ENCODE measurements at regions not wholly inside any gene's neighbourhood (a gene's known extent, or its start where the extent isn't known, plus 50 kb on each side); places are given as distances from the start of the nearest gene placed in this dataset.

DNA sequence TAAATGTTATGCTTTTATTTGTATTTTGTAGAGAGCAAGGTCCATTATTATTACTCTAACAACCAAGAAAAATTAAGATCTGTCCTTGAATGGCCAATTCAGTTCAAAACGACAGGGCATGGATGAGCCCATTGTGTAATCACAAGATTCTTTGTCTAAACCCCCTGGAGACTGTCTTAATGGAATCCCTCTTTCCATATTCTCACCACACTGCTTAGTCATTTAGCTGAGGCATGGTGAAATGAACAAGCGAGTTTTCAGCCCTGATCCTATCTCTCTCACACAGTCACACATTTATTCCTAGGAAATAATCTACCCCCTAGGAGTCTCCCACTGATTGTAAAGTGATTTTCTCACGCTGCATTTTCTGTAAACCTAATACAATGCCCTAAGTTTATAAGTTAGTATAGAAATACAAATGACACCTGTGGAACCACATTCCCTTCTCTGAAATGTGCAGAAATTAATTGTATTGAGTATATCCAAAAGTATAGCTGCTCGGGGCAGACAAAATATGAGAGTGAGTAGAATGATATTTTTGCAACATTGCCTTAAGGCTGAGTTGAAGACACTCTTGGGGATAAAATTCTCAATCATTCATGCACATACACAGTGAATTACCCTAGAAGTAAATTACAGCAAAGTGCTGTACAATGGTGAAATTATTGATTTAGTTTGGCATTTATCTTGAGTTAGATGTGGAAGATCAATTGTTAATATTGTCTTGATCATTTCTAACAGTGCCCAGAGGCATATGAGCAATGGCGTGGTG lies 119.7 kb upstream of the PCDH7 start:
- DNase-seq (ENCODE audit: low read depth) = no peak

DNA sequence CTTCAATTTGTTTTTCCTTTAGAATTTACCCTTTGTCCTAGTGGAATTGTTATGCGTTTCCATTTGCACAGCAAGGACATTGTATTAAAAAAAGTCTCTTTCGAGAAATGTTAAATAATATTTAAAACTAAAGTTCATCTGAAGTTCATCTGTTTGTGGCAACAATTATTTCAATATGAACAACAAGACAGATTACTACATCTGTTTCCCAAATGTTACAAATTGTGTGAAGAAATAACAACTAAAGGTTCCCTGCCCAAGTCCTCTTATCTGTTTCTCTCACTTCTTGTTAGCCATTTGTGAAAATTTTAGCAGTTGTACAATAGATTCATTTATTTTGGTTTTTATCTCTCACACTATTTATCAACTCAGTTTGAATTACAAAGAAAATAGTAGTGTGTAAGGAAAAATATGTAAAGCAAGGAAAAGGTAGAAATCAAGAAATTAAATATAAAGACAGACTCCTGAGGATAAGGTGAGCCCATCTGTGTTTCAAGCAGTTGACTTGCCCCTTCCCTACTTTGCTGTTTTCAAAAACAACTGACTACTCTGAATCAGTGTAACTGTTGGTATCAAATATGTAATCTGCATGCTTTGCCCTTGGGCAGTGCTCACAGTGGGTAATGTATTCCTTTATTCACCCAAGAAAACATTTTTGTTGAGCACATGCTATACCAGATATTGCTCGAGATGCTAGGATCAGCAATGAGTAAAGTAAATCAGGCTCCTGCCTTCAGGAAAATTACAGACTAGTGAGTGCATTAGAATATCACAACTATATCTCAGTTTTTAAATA lies 118.9 kb upstream of the PCDH7 start:
- DNase-seq (ENCODE audit: low read depth) = no peak

DNA sequence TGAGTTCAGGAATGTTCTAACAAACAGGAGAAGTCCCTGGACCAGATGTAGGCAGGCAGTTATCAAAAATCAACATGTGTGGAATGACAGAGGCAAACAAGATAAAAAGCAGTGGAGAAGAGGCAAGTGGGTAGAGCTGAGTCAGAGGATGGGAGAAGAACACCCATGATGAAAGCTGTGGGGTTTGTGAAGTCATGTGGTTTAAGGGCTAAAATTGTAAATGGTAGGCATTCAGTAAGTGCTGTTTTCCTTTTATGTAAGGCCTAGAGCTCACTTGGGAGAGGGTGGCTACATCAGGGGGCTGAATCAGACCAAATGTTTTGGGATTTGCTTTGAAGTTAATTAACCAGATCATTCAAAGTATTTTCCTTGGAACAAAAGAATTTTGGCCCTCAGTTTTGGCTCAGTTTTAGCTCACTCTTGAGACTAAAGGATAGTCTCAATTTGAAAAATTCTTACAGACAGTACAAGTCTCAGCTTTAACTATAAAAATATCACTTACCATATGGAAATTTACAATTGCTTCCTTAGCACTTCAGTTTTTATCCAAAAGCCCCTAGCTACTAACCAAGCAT lies 114.5 kb upstream of the PCDH7 start:
- no peak for DNase-seq (ENCODE audit: low read depth)

DNA sequence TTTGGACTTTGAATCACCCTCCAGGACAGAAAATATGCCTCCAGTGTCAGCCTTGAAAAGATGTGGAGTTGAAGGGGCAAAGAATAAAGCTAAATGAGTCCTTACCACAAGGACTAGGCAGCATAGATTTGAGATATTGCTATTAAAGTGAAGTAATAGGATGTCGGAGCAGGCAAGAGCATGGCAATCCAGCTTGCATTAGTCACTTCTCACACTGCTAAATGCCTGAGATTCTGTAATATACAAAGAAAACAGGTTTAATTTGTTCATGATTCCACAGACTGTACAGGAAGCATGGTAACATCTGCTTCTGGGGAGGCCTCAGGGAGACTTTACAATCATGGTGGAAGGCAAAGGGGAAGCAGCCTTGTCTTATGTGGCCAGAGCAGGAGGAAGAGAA lies 109.8 kb upstream of the PCDH7 start:
- DNase-seq (ENCODE audit: low read depth) = no peak

DNA sequence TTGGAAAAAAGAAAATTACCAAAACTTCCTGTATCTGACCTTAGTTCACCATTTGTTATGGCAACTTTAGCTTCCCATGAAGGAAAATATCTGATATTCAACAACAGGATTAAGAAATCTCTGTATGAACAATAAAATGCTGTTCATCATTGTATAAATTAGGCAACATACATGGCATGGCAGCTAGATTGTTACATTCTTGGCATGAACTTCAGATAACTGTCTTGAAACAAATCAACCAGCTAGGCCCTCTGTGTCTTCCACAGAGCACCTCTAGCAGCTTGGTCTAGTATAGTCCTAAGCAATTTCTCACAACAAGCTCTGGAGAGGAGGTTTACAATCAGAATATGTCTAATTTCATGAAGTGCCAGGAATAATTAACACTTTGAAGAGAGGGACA lies 105.4 kb upstream of the PCDH7 start:
- no peak for DNase-seq (ENCODE audit: low read depth)

DNA sequence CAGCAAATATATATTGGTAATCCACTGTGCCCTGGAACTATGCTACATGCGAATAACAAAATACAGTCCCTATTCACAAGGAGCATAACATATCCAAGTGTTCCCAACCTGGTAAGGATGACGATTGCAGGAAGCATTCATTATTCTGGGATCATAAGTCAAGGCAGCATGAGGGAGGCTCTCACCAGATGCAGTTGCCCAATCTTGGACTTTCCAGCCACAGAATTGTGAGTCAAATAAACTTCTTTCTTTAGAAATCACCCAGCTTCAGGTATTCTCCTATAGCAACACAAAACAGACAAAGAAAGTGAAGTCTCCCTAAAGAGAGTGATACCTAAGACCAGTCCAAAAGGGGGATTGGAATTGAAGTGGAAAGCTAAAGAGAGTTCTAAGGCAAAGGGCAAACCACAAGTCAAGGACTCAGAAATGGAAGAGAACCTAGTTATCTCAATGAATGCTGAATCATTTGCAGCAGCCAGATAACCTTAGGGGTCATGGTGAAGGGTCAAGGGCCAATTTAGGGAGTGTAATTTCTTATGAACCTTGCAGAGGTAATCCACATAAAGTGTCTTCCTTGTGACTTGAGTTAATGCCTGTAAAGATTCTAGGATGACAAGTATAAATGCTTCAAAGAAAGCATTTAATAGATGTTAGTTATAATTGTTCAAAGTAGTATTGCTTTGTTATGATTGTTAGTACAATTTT lies 103.1 kb upstream of the PCDH7 start:
- DNase-seq (ENCODE audit: low read depth) = no peak

DNA sequence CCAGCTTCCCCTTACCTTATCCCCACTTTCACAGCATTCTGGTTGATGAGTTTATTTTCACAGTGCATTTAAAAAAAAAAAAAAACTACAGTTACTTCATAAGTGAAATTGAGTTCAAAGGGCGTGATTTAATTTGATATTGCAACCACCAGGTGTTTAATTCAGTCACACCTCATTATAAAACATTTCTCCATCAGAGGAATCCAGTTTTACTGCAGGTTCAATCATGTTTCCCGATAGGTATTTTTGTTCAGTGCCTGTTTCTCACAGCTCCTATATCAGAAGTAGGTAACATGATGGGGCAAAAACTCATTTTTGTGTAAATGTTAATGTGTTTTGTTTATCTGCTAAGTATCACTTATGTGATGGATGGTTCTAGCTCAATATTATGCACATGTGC lies 102.3 kb upstream of the PCDH7 start:
- no peak for DNase-seq (ENCODE audit: low read depth)

DNA sequence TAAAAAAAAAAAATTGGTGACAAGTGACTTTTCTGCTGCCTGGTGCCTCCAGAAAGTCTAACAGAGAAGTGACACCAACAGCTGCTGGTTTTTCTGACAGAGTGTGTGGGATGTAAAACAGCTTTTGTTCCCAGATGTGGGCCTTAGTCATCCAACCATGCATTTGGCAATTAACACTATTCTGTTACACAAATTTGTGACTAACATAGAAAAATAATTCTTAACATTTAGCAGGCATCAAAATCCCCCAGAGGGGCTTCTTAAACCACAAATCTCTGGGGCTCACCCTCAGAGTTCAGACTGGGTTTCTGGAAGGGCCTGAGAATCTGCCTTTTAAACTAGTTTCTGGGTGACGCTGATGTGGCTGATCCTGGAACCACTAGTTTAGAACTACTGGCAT lies 100.5 kb upstream of the PCDH7 start:
- no peak for DNase-seq (ENCODE audit: low read depth)

DNA sequence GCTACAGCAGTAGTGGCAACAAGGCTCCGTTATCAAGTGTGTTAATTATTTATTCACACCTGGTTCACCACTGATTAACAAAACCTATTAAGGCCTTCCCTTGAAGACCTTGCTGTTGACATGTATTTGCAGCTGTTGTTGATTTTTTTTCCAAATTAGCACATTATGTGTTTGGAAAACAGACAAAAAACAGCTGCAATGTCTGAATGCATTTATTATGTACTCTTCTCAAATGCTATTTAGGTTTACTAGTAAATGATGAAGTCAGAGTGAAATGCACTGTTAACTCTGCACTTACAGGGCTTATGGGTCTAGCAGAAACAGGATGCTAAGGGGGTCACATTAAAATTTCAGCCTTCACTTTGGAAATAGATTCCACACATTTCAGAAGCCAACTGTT lies 99.5 kb upstream of the PCDH7 start:
- no peak for DNase-seq (ENCODE audit: low read depth)

DNA sequence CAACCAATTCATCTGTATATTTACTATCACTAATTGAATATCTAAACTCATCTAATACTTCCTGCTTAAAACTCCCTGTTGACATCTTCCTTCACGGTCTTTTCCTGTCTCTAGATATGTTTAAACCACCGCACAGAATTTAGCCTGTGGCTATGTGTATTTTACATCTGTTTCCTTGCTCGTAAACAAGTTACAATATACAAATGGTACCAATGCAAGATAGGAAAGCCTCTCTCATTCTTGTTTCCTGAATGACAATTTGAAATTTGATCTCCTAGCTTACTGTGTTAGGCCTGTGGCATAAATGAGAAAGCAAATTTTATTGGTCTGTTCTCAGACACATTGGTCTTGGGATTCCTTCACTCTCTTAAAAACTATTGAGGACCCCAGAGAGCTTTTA lies 89.7 kb upstream of the PCDH7 start:
- DNase-seq (ENCODE audit: low read depth) = no peak

DNA sequence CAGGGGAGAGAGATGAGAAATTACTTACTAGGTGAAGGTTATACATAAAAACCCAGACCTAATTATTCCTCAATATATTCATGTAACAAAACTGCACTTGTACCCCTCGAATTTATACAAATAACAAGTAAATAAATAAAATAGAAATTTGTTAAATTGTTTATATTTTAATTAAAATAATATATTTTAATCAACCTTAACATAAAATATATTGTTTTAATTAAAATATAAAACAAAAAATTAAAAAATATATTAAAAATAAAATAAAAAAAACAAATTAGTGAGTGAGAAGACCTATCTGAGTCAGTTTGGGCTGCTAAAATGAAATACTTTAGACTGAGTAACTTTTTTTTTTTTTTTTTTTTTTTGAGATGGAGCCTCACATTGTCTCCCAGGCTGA lies 87.4 kb upstream of the PCDH7 start:
- no peak for DNase-seq (ENCODE audit: low read depth)

DNA sequence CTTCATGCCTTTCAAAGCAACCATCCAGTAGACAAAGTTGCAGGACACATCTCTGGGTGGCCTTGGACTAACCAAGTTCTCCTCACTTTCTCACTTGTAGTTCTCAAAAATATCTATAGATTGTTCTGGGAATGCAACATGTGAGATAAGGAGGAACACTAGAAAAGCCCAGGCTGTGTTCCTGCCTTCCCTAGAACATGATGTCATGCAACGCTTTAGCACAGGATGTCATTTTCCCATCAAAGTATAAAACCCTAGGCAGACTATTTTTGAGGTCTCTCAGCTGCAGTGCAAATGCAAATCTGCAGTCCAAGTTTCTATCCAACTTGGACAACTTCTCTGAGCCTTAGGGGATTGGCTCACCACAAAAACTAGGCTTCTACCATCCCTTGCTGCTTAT lies 78.8 kb upstream of the PCDH7 start:
- no peak for DNase-seq (ENCODE audit: low read depth)

DNA sequence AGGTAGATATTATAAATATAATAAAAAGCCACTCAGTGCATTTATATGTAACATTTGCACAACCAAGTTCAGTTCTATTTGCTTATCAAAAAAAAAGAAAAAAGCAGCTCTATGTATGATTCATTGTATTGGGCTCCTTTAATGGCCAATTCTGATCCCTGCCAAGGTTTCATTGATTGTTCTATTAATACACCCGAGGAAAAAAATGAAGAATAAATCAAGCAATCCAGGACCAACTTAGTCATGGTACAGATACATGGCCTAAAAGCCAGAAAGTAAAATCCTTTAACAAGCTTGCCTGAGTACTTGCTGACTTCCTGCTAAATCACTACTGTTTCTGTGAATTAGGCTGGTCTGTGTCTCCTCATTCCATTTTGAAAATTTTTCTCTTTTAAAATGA lies 77.6 kb upstream of the PCDH7 start:
- no peak for DNase-seq (ENCODE audit: low read depth)

DNA sequence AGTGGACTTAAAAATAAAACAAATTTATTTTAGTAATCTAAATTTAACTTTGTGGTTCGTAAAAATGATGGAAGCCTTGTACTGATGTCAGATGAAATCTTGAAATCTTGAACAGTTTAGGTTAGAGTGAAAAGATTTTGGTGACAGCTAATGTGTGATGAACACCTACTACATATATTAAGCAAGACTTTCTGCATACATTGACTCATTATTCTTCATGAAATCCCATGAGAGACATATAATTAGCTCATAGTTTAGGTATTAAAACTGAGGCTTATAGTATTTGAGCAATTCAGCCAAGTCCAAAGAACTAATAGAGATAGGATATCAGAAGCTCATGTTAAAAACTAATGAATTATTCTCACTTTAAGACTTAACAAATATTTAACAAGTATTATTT lies 66.9 kb upstream of the PCDH7 start:
- DNase-seq (ENCODE audit: low read depth) = no peak

DNA sequence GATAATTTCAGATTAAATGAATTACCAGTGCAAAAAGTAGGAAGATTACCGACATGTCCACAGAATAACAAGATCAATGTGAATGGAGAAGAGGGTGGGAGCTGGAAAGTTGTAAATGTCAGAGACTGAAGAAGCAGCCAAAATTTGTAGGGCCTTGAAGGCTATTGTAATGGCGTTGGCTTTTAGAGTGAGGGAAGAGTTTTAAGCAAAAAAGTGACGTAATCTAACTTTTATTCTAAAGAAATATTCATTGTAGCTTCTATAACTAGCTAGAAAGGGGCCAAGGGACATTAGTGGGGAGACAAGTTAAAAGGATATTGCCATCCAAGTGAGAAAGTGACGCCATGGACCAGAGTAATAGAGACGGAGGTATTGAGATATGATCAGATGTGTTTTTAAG lies 63.3 kb upstream of the PCDH7 start:
- DNase-seq (ENCODE audit: low read depth) = no peak

DNA sequence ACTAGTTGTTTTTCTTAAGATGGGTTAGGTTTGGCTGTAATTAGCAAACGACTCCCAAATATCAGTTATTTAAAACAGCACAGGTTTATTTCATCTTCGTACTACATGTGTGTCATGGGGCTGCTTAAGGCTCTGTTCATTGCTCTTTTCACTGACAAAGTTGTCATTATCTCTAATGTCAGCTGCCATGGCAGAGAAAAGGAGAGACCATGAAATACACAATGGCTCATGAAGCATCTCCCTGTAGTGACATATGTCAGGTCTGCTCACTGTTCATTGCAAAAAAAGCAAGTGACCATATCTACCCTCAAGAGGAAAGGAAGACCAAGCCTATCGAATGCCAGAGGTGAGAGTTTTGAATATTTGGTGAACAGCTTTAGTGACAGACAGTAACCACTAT lies 52.2 kb upstream of the PCDH7 start:
- DNase-seq (ENCODE audit: low read depth) = no peak

DNA sequence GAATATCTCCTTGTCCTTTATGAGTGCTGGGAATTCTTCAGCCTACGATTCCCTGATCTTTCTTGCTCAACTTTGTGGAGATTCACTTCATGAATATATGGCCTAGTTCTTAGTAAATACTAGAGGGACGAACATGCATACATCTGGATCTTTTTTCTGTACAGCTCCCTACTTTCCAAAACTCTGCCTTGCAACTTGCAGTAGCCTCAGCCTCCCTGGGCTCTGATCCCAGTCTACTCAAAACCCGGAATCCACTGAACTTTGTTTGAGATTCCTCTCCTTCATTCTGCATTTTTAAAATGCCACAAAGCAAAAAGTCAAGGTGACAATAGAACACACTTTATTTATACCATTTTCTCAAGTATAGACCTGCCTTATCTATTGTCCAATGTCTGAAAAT lies 50.0 kb upstream of the PCDH7 start:
- no peak for DNase-seq (ENCODE audit: low read depth)

Data from renal cortical epithelial cell (primary cell).